K562 (cell line): ENCODE measurements at regions not wholly inside any gene's neighbourhood (a gene's known extent, or its start where the extent isn't known, plus 50 kb on each side); places are given as distances from the start of the nearest gene placed in this dataset.

Experiments used
- ATAC-seq: fragments of 200-7000 bp; cut with Tn5 transposase; 3 replicates; pipeline ENCODE4 v1.9.1; 2020; ENCODE audit warnings: moderate library complexity
- BruUV-seq: library from RNA; stranded (reverse); fragments of 400-500 nt; replicated peaks from 2 replicates; lab custom pipeline; 2021; lab: Mats Ljungman, UMichigan
- CTCF ChIA-PET: fragments of 300-600 bp; formaldehyde crosslinking; extraction: SDS; loops from one replicate; lab custom pipeline; 2021; ENCODE audit warnings: low intra/inter-chr PET ratio; lab: Yijun Ruan, JAX
- POLR2A ChIA-PET: fragments of 300-600, 350-650 bp; sonication (Branson Sonifier 250); formaldehyde crosslinking; extraction: SDS; loops from one replicate; lab custom pipeline; 2021; ENCODE audit warnings: antibody characterized with exemption, inconsistent platforms; lab: Yijun Ruan, JAX
- DNase-seq, 4 experiments: peaks; one replicate each; pipeline versions ENCODE4 v3.0.0 to v3.0.0-alpha.2; 2011 to 2018; ENCODE audit warnings: low spot score in 3 of 4, mixed read lengths in 3 of 4; ENCODE audit errors: extremely low read depth in 1 of 4
- FAIRE-seq: peaks from 2 replicates; lab custom pipeline; 2011; peaks lifted over from hg19 to GRCh38; lab: Jason Lieb, UNC
- H2AFZ ChIP-seq: 2 replicates; pipeline ENCODE4 v1.6.0; 2011; ENCODE audit warnings: low read depth, low read length, control low read depth, inconsistent platforms
- H3K27ac ChIP-seq: fragments of 200-600 bp; 3 replicates; pipeline ENCODE4 v1.8.0; 2011; ENCODE audit warnings: low read depth, mild to moderate bottlenecking, control low read depth, inconsistent platforms, low read length, moderate library complexity, mixed read lengths; ENCODE audit errors: extremely low read depth
- H3K27me3 ChIP-seq, 2 experiments: fragments of 300-600 bp in 1 of 2; 2 replicates in 1 of 2; 3 replicates in 1 of 2; pipeline versions ENCODE4 v1.6.0 to v1.8.0; 2011; ENCODE audit warnings: inconsistent platforms in 2 of 2, low read length in 2 of 2, mild to moderate bottlenecking in 1 of 2, mixed read lengths in 1 of 2, moderate library complexity in 1 of 2; ENCODE audit not compliant: control insufficient read depth in 2 of 2, insufficient read depth in 2 of 2
- H3K36me3 ChIP-seq: fragments of 300-600 bp; 3 replicates; pipeline ENCODE4 v1.8.0; 2011; ENCODE audit warnings: mild to moderate bottlenecking, low read length, inconsistent platforms; ENCODE audit not compliant: control insufficient read depth, insufficient read depth
- H3K4me1 ChIP-seq, 2 experiments: fragments of 200-600 bp in 1 of 2; replicated peaks in 1 of 2; 2 replicates in 1 of 2; 3 replicates in 1 of 2; pipeline versions ENCODE4 v1.5.1 to v1.8.0; 2011; ENCODE audit warnings: inconsistent platforms in 2 of 2, low read length in 2 of 2, mild to moderate bottlenecking in 1 of 2, mixed read lengths in 1 of 2, moderate library complexity in 1 of 2; ENCODE audit not compliant: control insufficient read depth in 2 of 2, insufficient read depth in 2 of 2
- H3K4me2 ChIP-seq: 2 replicates; pipeline ENCODE4 v1.6.1; 2011; ENCODE audit warnings: low read length, control low read depth, inconsistent platforms, mixed read lengths; ENCODE audit not compliant: insufficient read depth
- H3K4me3 ChIP-seq: fragments of 200-600 bp; sonication (generic), shearing (Covaris generic); 2 replicates; pipeline ENCODE4 v1.5.1; 2016; ENCODE audit warnings: control low read depth, inconsistent platforms
- H3K79me2 ChIP-seq: fragments of 200-600 bp; 3 replicates; pipeline ENCODE4 v1.8.0; 2011; ENCODE audit warnings: low read length, inconsistent platforms; ENCODE audit not compliant: control insufficient read depth, insufficient read depth
- H3K9ac ChIP-seq, 2 experiments: 2 replicates each; pipeline versions ENCODE4 v1.6.0 to v1.6.1; 2011; ENCODE audit warnings: low read depth in 2 of 2, low read length in 2 of 2, control low read depth in 1 of 2, inconsistent platforms in 1 of 2, mild to moderate bottlenecking in 1 of 2, mixed read lengths in 1 of 2; ENCODE audit not compliant: insufficient read depth in 1 of 2
- H3K9me1 ChIP-seq: one replicate; pipeline ENCODE4 v1.6.0; 2011; ENCODE audit warnings: inconsistent platforms, mild to moderate bottlenecking, low read length, moderate library complexity; ENCODE audit not compliant: control insufficient read depth, insufficient read depth
- H3K9me3 ChIP-seq: replicated peaks from 2 replicates; pipeline ENCODE4 v1.5.1; 2011; ENCODE audit warnings: low read depth, low read length, inconsistent platforms; ENCODE audit not compliant: control insufficient read depth, insufficient read depth
- H4K20me1 ChIP-seq: replicated peaks from 2 replicates; pipeline ENCODE4 v1.6.1; 2011; ENCODE audit warnings: low read length, inconsistent platforms, mixed read lengths; ENCODE audit not compliant: control insufficient read depth, insufficient read depth
- MAFF ChIP-seq: IDR thresholded peaks from 2 replicates; pipeline ENCODE4 v1.6.1; 2012; ENCODE audit warnings: low read length, improper control_type of control experiment
- SIN3B ChIP-seq: fragments of 450-650 bp; IDR thresholded peaks from 2 replicates; pipeline ENCODE4 v1.6.1; 2017; ENCODE audit warnings: low read depth, mild to moderate bottlenecking, moderate library complexity
- TBP ChIP-seq: optimal IDR thresholded peaks from 2 replicates; pipeline ENCODE3; 2011; ENCODE audit warnings: low read depth, low read length, improper control_type of control experiment
- TRIM28 ChIP-seq: fragments of 450-650 bp; IDR thresholded peaks from 2 replicates; pipeline ENCODE4 v1.6.1; 2017
- ZNF133 ChIP-seq: fragments of 250-450 bp; sonication (Bioruptor Pico); IDR thresholded peaks from 2 replicates; pipeline ENCODE4 v1.4.0; 2020; ENCODE audit warnings: mild to moderate bottlenecking
- ZNF217 ChIP-seq: sonication (generic); formaldehyde crosslinking; IDR thresholded peaks from 2 replicates; pipeline ENCODE4 v1.8.0; 2022; ENCODE audit warnings: mild to moderate bottlenecking, missing genetic modification reagents
- ZNF224 ChIP-seq: sonication (generic); formaldehyde crosslinking; IDR thresholded peaks from 2 replicates; pipeline ENCODE4 v1.8.0; 2022; ENCODE audit warnings: mild to moderate bottlenecking, missing genetic modification reagents
- ZNF511 ChIP-seq: sonication (generic); formaldehyde crosslinking; IDR thresholded peaks from 2 replicates; pipeline ENCODE4 v1.8.0; 2022; ENCODE audit warnings: mild to moderate bottlenecking, missing genetic modification reagents
- ZZZ3 ChIP-seq: fragments of 450-650 bp; IDR thresholded peaks from 2 replicates; pipeline ENCODE4 v1.6.1; 2016; ENCODE audit warnings: antibody characterized with exemption, mild to moderate bottlenecking, moderate library complexity
- WGBS: fragments of 100-300 bp; shearing (Covaris generic); methylation state at CpG from one replicate; pipeline ENCODE4 v1.1.6; 2016; ENCODE audit warnings: low coverage, mixed read lengths; ENCODE audit not compliant: insufficient coverage; ENCODE audit errors: missing lambda C conversion rate; 5-methylcytosine and 5-hydroxymethylcytosine counted together
- in situ Hi-C: fragments of 300-500 bp; cut with MboI; formaldehyde crosslinking; loops from 4 replicates; pipeline ENCODE4 v1.15.0; 2018; ENCODE audit warnings: inconsistent platforms, mixed read lengths
- intact Hi-C: fragments of 100-400 bp; cut with micrococcal nuclease; formaldehyde crosslinking; loops from 2 replicates; pipeline ENCODE4 v1.14.2; 2022
- TF ChIP-seq, protein P1 (sequence below): IDR thresholded peaks from 3 replicates; pipeline ENCODE4 v1.6.1; 2011; ENCODE audit warnings: borderline replicate concordance, mild to moderate bottlenecking; ENCODE audit not compliant: insufficient read length, insufficient read depth
- TF ChIP-seq, protein P2 (sequence below): fragments of 250-450 bp; sonication (Bioruptor Pico); IDR thresholded peaks from 2 replicates; pipeline ENCODE4 v1.4.0; 2020

DNA sequence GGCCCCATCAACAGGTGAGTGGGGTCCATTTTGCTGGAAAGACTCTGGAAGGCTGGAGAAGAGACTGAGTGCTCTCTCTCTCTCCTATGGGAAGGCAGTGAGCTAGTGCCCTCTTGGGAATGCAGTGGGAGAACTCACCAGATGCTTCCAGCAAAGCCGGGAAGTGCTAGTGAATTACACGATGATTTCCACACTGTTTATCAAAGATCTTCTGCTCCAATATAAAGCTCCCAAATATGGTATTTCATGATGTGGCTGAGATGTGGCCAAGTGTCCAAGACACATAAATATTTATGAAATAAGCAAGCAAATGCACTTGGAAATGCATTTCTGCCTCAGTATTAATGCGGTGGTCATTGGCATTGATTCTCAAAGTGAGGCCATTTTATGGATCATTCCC lies 135.9 kb downstream of the VAPA start (continued):
- TF ChIP-seq SIN3B = no peak
- TF ChIP-seq ZZZ3 = no peak
- TF ChIP-seq ZNF133 (CRISPR knock-in tag) = no peak
- no peak for TF ChIP-seq TRIM28
- TF ChIP-seq TBP = no peak
- no peak for TF ChIP-seq ZNF511 (CRISPR knock-in tag)
- TF ChIP-seq, protein P1, sequence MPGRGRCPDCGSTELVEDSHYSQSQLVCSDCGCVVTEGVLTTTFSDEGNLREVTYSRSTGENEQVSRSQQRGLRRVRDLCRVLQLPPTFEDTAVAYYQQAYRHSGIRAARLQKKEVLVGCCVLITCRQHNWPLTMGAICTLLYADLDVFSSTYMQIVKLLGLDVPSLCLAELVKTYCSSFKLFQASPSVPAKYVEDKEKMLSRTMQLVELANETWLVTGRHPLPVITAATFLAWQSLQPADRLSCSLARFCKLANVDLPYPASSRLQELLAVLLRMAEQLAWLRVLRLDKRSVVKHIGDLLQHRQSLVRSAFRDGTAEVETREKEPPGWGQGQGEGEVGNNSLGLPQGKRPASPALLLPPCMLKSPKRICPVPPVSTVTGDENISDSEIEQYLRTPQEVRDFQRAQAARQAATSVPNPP = no peak
- TF ChIP-seq ZNF217 (CRISPR knock-in tag) = no peak
- no peak for TF ChIP-seq MAFF

DNA sequence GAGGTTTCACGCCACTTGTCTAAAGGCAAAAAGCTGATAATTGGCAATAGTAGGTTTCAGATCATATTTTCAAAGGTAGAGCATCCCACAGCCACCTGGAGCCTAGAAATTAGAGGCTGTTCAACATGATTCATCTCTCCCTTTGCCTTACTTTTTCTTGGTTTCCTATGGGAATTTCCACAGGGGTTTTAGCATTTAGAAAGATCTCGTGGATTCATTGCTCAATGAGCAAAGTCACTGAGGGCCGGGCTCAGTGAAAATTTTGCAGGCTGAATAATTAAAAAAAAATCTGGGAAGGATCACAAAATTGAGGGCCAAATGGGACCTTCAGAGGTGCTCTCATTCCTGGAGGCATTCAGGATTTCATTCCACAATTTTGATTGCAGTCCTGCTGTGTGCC lies 137.1 kb downstream of the VAPA start:
- Histone ChIP-seq H3K9me3 (no peaks in the 10 kb centered on the region), H3K27ac (no peak overlapping the region), H3K4me3 (no peak overlapping the region), H3K9me1 (no peaks in the 10 kb centered on the region), H3K27me3 (peaks cover 39 to 60% of the 10 kb centered on the region in 2 experiments), H3K36me3 (no peaks in the 10 kb centered on the region), H2AFZ (no peak overlapping the region), H3K4me1 (no peaks in the 10 kb centered on the region), H3K4me2 (no peak overlapping the region), H3K9ac (no peak overlapping the region), H3K79me2 (no peaks in the 10 kb centered on the region), H4K20me1 (no peaks in the 10 kb centered on the region)
- intact Hi-C loops = no loop called here
- ATAC-seq (no peak), FAIRE-seq (no peak), DNase-seq (no peak)
- 2% methylated on average over 3 of the region's 3 CpGs for WGBS
- CTCF ChIA-PET = no interaction called here
- TF ChIP-seq, protein P2, sequence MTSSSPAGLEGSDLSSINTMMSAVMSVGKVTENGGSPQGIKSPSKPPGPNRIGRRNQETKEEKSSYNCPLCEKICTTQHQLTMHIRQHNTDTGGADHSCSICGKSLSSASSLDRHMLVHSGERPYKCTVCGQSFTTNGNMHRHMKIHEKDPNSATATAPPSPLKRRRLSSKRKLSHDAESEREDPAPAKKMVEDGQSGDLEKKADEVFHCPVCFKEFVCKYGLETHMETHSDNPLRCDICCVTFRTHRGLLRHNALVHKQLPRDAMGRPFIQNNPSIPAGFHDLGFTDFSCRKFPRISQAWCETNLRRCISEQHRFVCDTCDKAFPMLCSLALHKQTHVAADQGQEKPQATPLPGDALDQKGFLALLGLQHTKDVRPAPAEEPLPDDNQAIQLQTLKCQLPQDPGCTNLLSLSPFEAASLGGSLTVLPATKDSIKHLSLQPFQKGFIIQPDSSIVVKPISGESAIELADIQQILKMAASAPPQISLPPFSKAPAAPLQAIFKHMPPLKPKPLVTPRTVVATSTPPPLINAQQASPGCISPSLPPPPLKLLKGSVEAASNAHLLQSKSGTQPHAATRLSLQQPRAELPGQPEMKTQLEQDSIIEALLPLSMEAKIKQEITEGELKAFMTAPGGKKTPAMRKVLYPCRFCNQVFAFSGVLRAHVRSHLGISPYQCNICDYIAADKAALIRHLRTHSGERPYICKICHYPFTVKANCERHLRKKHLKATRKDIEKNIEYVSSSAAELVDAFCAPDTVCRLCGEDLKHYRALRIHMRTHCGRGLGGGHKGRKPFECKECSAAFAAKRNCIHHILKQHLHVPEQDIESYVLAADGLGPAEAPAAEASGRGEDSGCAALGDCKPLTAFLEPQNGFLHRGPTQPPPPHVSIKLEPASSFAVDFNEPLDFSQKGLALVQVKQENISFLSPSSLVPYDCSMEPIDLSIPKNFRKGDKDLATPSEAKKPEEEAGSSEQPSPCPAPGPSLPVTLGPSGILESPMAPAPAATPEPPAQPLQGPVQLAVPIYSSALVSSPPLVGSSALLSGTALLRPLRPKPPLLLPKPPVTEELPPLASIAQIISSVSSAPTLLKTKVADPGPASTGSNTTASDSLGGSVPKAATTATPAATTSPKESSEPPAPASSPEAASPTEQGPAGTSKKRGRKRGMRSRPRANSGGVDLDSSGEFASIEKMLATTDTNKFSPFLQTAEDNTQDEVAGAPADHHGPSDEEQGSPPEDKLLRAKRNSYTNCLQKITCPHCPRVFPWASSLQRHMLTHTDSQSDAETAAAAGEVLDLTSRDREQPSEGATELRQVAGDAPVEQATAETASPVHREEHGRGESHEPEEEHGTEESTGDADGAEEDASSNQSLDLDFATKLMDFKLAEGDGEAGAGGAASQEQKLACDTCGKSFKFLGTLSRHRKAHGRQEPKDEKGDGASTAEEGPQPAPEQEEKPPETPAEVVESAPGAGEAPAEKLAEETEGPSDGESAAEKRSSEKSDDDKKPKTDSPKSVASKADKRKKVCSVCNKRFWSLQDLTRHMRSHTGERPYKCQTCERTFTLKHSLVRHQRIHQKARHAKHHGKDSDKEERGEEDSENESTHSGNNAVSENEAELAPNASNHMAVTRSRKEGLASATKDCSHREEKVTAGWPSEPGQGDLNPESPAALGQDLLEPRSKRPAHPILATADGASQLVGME (CRISPR knock-in tag) = no peak
- no peak for TF ChIP-seq ZNF224 (CRISPR knock-in tag)
- in situ Hi-C loops = no loop called here
- no TSS peak for BruUV-seq
- POLR2A ChIA-PET = no interaction called here
